H9 (cell line): ENCODE measurements at regions not wholly inside any gene's neighbourhood (a gene's known extent, or its start where the extent isn't known, plus 50 kb on each side); places are given as distances from the start of the nearest gene placed in this dataset.

Experiments used
- DNase-seq: peaks from one replicate; pipeline ENCODE4 v3.0.0-alpha.2; 2017
- H2AFZ ChIP-seq: one replicate; pipeline ENCODE4 v1.6.1; 2013; ENCODE audit warnings: mild to moderate bottlenecking, low read length, control low read depth, moderate library complexity
- H2AK5ac ChIP-seq: 2 replicates; pipeline ENCODE4 v1.6.1; 2013; ENCODE audit warnings: low read length, control low read depth, mixed read lengths; ENCODE audit not compliant: insufficient read length
- H2BK120ac ChIP-seq: one replicate; pipeline ENCODE4 v1.6.1; 2013; ENCODE audit warnings: low read depth, mild to moderate bottlenecking, low read length, control low read depth, inconsistent platforms; ENCODE audit not compliant: poor library complexity, severe bottlenecking
- H2BK12ac ChIP-seq: 2 replicates; pipeline ENCODE4 v1.6.1; 2013; ENCODE audit warnings: low read length, control low read depth, mixed read lengths, low read depth; ENCODE audit not compliant: insufficient read length
- H2BK15ac ChIP-seq: 2 replicates; pipeline ENCODE4 v1.6.1; 2013; ENCODE audit warnings: low read depth, low read length, control low read depth
- H2BK20ac ChIP-seq: one replicate; pipeline ENCODE4 v1.6.1; 2013; ENCODE audit warnings: low read depth, mild to moderate bottlenecking, low read length, control low read depth, inconsistent platforms; ENCODE audit not compliant: poor library complexity, severe bottlenecking
- H2BK5ac ChIP-seq: 2 replicates; pipeline ENCODE4 v1.6.1; 2013; ENCODE audit warnings: low read length, control low read depth, mixed read lengths; ENCODE audit not compliant: insufficient read length
- H3K14ac ChIP-seq: 2 replicates; pipeline ENCODE4 v1.6.1; 2013; ENCODE audit warnings: low read length, control low read depth; ENCODE audit not compliant: insufficient read depth
- H3K18ac ChIP-seq: 2 replicates; pipeline ENCODE4 v1.6.1; 2013; ENCODE audit warnings: low read depth, mild to moderate bottlenecking, mixed read lengths, low read length, control low read depth; ENCODE audit not compliant: insufficient read length
- H3K23ac ChIP-seq: 2 replicates; pipeline ENCODE4 v1.6.1; 2013; ENCODE audit warnings: low read length, control low read depth, mixed read lengths, low read depth; ENCODE audit not compliant: insufficient read length
- H3K23me2 ChIP-seq: 2 replicates; pipeline ENCODE4 v1.6.1; 2013; ENCODE audit warnings: low read depth, mild to moderate bottlenecking, mixed read lengths, low read length, control low read depth; ENCODE audit not compliant: insufficient read length, poor library complexity, severe bottlenecking
- H3K27ac ChIP-seq: 2 replicates; pipeline ENCODE4 v1.5.1; 2013; ENCODE audit warnings: low read length, control low read depth, mixed read lengths, low read depth; ENCODE audit not compliant: insufficient read length
- H3K27me3 ChIP-seq: 2 replicates; pipeline ENCODE4 v1.6.1; 2013; ENCODE audit warnings: low read length, control low read depth, inconsistent platforms; ENCODE audit not compliant: insufficient read depth
- H3K4ac ChIP-seq: 2 replicates; pipeline ENCODE4 v1.6.1; 2013; ENCODE audit warnings: low read depth, mild to moderate bottlenecking, control low read depth, inconsistent platforms, low read length, moderate library complexity
- H3K4me1 ChIP-seq: 2 replicates; pipeline ENCODE4 v1.6.1; 2013; ENCODE audit warnings: low read length, control low read depth, inconsistent platforms; ENCODE audit not compliant: insufficient read depth
- H3K4me2 ChIP-seq: 2 replicates; pipeline ENCODE4 v1.6.1; 2013; ENCODE audit warnings: low read length, control low read depth, mixed read lengths; ENCODE audit not compliant: insufficient read length, insufficient read depth
- H3K56ac ChIP-seq: 2 replicates; pipeline ENCODE4 v1.6.1; 2013; ENCODE audit warnings: low read depth, mild to moderate bottlenecking, mixed read lengths, low read length, control low read depth; ENCODE audit not compliant: insufficient read length
- H3K79me1 ChIP-seq: 2 replicates; pipeline ENCODE4 v1.6.1; 2013; ENCODE audit warnings: low read depth, mild to moderate bottlenecking, moderate library complexity, low read length, control low read depth, inconsistent platforms; ENCODE audit not compliant: insufficient read depth, poor library complexity, severe bottlenecking
- H3K79me2 ChIP-seq: 2 replicates; pipeline ENCODE4 v1.6.1; 2013; ENCODE audit warnings: low read length, control low read depth, inconsistent platforms; ENCODE audit not compliant: insufficient read depth
- H3K9ac ChIP-seq: 2 replicates; pipeline ENCODE4 v1.6.1; 2013; ENCODE audit warnings: low read length, control low read depth, mixed read lengths; ENCODE audit not compliant: insufficient read length; ENCODE audit errors: extremely low read depth
- H3K9me3 ChIP-seq: one replicate; pipeline ENCODE4 v1.6.1; 2013; ENCODE audit warnings: low read depth, low read length, inconsistent platforms; ENCODE audit not compliant: control insufficient read depth
- H3T11ph ChIP-seq: one replicate; pipeline ENCODE4 v1.6.1; 2013; ENCODE audit warnings: mild to moderate bottlenecking, low read length, control low read depth, inconsistent platforms
- H4K20me1 ChIP-seq: one replicate; pipeline ENCODE4 v1.6.1; 2013; ENCODE audit not compliant: control insufficient read depth, insufficient read length, insufficient read depth
- H4K5ac ChIP-seq: 2 replicates; pipeline ENCODE4 v1.6.1; 2013; ENCODE audit warnings: low read depth, mild to moderate bottlenecking, mixed read lengths, low read length, control low read depth; ENCODE audit not compliant: insufficient read length
- H4K8ac ChIP-seq: replicated peaks from 2 replicates; pipeline ENCODE4 v1.6.1; 2013; ENCODE audit warnings: low read length, control low read depth, mixed read lengths, low read depth; ENCODE audit not compliant: insufficient read length
- H4K91ac ChIP-seq: 2 replicates; pipeline ENCODE4 v1.6.1; 2013; ENCODE audit warnings: low read depth, mild to moderate bottlenecking, moderate library complexity, mixed read lengths, low read length, control low read depth; ENCODE audit not compliant: insufficient read length
- H3K27ac Mint-ChIP-seq, 3 experiments: 2 replicates in 2 of 3; 3 replicates in 1 of 3; pipeline ENCODE4 v1.8.0; 2020 to 2021; ENCODE audit warnings: mixed read lengths in 3 of 3, mild to moderate bottlenecking in 1 of 3, moderate library complexity in 1 of 3
- H3K27me3 Mint-ChIP-seq: 2 replicates; pipeline ENCODE4 v1.8.0; 2021; ENCODE audit warnings: low read depth, mild to moderate bottlenecking, moderate library complexity, mixed read lengths
- H3K36me3 Mint-ChIP-seq, 3 experiments: 2 replicates in 2 of 3; 3 replicates in 1 of 3; pipeline ENCODE4 v1.8.0; 2020 to 2021; ENCODE audit warnings: low read depth in 3 of 3, mixed read lengths in 3 of 3; ENCODE audit not compliant: insufficient read depth in 1 of 3
- H3K4me1 Mint-ChIP-seq, 2 experiments: 2 replicates each; pipeline ENCODE4 v1.8.0; 2020; ENCODE audit warnings: mixed read lengths in 2 of 2
- H3K4me3 Mint-ChIP-seq, 2 experiments: 2 replicates in 1 of 2; 3 replicates in 1 of 2; pipeline ENCODE4 v1.8.0; 2020 to 2021; ENCODE audit warnings: mild to moderate bottlenecking in 2 of 2, mixed read lengths in 2 of 2, moderate library complexity in 1 of 2
- H3K9me3 Mint-ChIP-seq, 2 experiments: 2 replicates in 1 of 2; 3 replicates in 1 of 2; pipeline ENCODE4 v1.8.0; 2020; ENCODE audit warnings: mild to moderate bottlenecking in 2 of 2, mixed read lengths in 2 of 2, moderate library complexity in 1 of 2
- WGBS: extraction: QIAGEN DNeasy Blood & Tissue Kit; methylation state at CpG from one replicate; pipeline ENCODE4 v1.1.7; 2013; ENCODE audit warnings: missing lambda C conversion rate, low lambda C conversion rate, mixed read lengths; ENCODE audit not compliant: insufficient read length; ENCODE audit errors: extremely low coverage; 5-methylcytosine and 5-hydroxymethylcytosine counted together
- TF ChIP-seq, protein P1 (sequence below): fragments of 200-600 bp; sonication (generic); conservative IDR thresholded peaks from 3 replicates; pipeline ENCODE4 v1.8.0; 2021; ENCODE audit warnings: antibody characterized with exemption, mild to moderate bottlenecking

- Histone ChIP-seq H4K20me1 (no peaks in the 10 kb centered on the region), H3K14ac (no peak overlapping the region), H2AK5ac (no peak overlapping the region), H4K91ac (no peak overlapping the region), H3K4me2 (no peak overlapping the region), H3K79me2 (no peaks in the 10 kb centered on the region), H4K5ac (no peak overlapping the region), H3K4ac (no peak overlapping the region), H3K27me3 (no peaks in the 10 kb centered on the region), H3K18ac (no peak overlapping the region), H2BK20ac (no peak overlapping the region), H3K9ac (no peak overlapping the region), H4K8ac (no peak overlapping the region), H3K27ac (no peak overlapping the region), H2AFZ (no peak overlapping the region), H3T11ph (no peak overlapping the region), H2BK15ac (no peak overlapping the region), H2BK5ac (no peak overlapping the region), H3K56ac (no peak overlapping the region), H3K23ac (no peak overlapping the region), H2BK120ac (no peak overlapping the region), H3K79me1 (no peaks in the 10 kb centered on the region), H3K23me2 (no peaks in the 10 kb centered on the region), H3K4me1 (no peaks in the 10 kb centered on the region), H2BK12ac (no peak overlapping the region), H3K9me3 (no peaks in the 10 kb centered on the region)
- H3K4me3 Mint-ChIP-seq, result no peak overlapping the region
- H3K27ac Mint-ChIP-seq, result 0 out of 7 replicates have a peak overlapping the region, but pooled peaks of 1 of the 3 experiments have one; percentile 37
- H3K36me3 Mint-ChIP-seq, result no peaks in the 10 kb centered on the region
- no CpG with 5 or more reads among the region's 1 CpG for WGBS
- no peak for DNase-seq
- no peaks in the 10 kb centered on the region; the same call in 1 of the 2 replicates for H3K27me3 Mint-ChIP-seq
- H3K4me1 Mint-ChIP-seq, result peaks cover 0 to 2% of the 10 kb centered on the region in 2 experiments; a peak in 1 of 4 replicates
- TF ChIP-seq, protein P1, sequence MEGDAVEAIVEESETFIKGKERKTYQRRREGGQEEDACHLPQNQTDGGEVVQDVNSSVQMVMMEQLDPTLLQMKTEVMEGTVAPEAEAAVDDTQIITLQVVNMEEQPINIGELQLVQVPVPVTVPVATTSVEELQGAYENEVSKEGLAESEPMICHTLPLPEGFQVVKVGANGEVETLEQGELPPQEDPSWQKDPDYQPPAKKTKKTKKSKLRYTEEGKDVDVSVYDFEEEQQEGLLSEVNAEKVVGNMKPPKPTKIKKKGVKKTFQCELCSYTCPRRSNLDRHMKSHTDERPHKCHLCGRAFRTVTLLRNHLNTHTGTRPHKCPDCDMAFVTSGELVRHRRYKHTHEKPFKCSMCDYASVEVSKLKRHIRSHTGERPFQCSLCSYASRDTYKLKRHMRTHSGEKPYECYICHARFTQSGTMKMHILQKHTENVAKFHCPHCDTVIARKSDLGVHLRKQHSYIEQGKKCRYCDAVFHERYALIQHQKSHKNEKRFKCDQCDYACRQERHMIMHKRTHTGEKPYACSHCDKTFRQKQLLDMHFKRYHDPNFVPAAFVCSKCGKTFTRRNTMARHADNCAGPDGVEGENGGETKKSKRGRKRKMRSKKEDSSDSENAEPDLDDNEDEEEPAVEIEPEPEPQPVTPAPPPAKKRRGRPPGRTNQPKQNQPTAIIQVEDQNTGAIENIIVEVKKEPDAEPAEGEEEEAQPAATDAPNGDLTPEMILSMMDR, result peak; percentile 74
- H3K9me3 Mint-ChIP-seq, result no peaks in the 10 kb centered on the region
Observed at GRCh38 chr9:86486891-86487837, 133.0 kb upstream of the TUT7 start.
